AG08396 (cell line): ENCODE measurements at regions not wholly inside any gene's neighbourhood (a gene's known extent, or its start where the extent isn't known, plus 50 kb on each side); places are given as distances from the start of the nearest gene placed in this dataset.
A peak's percentile ranks its signal among the peaks of the same experiment; 100 is the strongest.

Experiments used
- DNase-seq: peaks from one replicate; pipeline ENCODE4 v3.0.0; 2012; ENCODE audit warnings: low spot score, mixed read lengths

DNA sequence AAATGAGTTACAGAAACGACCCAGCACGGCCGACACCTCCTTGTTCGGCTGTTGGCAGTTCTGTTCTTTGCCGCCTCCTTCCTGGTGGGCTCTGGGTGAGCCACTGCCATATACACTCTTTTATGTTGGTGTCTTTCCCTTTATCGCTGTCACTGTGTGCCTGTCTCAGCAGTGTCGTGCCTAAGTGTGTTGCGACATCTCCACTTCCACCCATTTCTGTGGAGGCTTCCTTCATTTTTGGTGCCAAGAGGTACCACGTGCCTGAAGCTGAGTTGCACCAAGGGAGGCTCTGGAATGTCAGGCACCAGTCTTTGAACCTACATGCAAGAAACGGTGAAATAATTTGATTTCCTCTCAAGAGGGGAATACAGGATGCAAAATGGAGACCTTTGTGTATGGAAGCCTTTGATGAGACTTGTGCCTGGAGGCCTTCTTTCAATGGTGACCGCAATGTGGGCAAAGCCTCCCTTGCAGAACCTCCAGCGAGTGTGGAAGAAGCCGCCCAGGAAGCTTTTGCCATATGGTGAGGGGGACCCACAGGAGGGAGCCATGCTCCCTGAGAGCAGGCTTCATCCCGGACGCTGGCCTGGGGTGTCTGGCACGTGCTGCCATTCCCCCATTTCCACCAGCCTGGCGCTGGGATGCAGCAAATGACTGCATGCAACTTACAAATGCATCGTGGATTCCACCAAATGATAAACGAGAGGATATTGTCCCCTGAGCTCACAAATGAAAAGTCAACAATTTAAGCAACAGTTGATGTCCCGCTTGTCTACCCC is 136.2 kb downstream of the TEX29 start:
- no peak for DNase-seq

DNA sequence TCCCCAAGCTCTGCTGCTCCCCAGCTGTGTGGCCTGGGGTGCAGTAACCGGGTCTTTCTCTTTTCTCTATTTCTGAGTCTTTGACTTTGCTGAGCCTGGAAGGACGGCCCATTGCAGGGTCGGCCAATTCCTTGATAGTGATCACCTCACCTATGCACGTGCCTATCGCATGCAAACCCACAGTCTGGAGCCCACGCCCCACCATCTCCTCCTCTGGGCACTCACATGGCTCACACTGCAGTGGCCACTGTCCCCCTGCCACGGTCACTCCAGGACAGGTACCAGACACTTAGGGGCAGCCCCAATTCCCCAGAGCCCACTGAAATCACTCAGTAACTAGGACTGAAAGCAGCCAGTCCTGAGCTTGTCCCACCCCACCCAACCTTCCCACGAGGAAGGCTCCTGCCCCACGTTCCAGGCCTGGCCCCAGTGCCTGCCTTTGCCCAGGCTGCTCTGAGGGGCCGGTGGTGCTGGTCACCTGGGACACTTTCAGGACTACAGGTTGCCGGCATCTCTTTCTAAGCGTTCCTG is 137.6 kb downstream of the TEX29 start:
- no peak for DNase-seq

DNA sequence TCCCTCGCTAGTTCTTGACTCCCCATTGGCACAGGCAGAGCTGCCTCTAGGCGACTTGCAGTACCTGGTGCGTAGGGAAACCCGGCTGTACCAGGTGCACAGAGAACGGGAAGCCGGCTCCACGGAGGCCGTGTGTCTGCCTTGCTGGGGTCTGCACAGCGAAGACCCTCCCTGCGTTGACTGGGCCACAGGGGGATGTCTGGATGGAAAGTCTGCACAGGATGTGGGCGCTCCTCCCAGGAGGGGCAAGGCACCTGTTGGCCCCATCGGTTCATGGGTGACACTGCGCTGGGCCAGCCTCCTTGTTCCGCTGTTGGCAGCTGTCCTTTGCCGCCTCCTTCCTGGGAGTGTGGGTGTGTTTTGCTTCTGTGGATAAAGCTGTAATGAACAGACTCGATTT is 138.3 kb downstream of the TEX29 start:
- no peak for DNase-seq

DNA sequence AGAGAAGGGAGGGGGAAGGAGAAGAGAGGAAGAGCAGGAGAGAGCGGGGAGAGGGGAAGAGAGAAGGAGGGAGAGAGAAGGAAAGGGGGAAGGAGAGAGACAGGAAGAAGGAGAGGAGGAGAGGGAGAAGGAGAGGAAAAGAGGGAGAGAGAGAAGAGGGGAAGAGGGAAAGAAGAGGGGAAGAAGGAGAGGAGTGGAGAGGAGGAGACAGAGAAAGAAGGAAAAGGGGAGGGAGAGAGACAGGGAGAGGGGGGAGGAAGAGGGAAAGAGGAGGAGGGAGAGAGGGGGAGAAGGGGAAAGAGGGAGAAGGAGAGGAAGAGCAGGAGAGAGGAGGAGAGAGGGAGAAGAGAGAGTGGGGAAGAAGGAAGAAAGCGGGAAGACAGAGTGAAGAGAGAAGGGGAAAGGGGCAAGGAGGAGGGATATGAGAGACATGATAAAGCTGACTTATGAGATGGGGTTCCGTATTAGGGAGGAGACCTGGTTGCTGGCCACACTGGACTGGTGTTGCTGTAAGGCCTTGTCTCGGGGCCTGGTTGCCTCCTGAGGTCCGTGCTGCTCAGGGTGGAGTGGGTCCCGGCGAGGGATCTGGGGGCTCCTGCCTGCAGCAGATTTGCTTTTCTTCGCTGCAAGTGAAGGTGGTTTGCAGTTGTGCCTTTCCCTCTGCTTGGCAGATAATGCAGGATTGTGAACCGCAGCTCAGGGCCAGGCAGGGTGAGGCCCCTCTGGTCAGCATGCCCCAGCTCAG is 139.5 kb downstream of the TEX29 start:
- DNase-seq = no peak

DNA sequence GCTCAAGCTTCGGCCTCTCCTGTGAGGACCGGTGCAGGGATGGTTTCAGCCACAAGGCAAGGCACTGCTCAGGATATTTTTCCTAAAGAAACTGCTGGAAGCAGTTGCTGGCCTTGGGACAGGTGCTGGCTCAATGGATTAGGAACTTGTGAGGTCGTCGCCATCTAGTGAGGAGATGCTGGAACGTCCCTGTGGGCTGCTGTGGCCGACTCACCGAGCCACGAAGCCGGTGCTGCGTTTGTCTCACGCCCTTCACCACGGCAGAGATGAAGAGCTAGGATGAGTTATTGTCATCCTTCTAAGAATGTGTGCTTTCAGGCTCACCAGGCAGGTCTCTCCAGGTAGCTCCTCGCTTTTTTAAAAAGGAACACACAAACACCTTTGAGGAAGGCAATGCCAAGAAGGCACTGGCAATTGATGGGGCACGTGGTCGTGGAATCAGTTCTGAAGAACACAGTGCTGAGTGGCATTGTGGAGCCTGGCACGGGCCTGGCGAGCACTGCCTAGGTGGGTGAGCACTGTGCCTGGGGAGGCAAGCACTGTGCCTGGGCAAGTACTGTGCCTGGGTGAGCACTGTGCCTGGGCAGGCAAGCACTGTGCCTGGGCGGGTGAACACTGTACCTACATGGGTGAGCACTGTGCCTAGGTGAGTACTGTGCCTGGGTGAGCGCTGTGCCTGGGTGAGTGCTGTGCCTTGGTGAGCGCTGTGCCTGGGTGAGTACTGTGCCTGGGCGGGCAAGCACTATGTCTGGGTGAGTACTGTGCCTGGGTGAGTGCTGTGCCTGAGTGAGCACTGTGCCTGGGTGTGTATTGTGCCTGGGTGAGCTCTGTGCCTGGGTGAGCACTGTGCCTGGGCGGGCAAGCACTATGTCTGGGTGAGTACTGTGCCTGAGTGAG is 140.4 kb downstream of the TEX29 start:
- DNase-seq = peak; percentile 69

DNA sequence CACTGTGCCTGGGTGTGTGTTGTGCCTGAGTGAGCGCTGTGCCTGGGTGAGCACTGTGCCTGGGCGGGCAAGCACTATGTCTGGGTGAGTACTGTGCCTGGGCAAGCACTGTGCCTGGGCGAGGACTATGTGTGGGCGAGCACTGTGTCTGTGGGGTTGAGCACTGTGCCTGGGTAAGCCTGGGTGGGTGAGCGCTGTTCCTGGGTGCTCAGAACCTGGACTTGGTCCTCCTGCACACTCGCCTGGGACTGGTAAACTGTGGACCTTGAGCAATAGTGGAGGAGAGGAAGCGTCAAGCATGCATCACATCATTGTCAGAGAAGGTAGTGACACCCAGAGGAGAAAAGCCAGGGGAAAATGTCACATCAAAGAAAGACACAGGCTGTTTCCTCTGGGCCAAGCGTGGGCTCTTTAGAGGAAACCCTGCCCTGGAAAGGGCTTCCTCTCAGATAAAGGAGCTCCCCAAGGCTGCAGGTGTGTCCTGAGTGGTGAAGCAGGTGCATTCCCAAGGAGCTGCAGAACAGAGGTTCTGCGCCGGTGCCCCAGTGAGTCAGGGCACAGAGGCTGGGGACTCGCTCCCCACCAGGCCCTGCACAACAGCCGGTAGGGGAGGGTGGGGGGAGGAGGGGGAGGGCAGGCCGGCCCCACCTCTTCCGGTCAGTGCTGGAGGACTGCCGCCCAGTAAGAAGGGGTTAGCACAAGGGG is 141.2 kb downstream of the TEX29 start:
- no peak for DNase-seq

DNA sequence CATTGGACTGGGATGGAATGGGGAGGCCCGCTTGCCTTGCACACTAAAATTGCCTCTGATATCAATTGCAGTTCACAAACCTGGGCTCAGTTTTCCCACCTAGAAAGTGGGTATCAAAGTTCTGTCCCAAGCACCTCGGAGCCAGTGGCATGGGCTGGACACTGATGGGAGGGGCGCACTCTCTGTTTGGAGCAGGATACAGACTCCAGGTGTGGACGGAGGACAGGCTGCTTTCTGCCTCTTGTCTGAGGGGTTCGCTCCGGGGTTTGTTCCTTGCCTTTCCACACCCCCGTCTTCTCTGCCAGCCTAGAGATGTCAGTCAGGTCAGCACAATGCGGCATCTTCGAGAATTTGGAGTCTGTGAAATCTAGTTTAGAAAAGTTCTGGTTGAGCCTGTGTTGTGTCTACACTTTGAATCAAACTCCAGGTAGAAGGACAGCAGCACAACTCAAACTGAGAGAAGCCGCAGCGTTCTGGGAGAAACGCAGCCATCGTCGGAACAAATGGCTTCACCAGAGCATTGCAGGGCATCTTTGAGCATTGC is 141.9 kb downstream of the TEX29 start:
- no peak for DNase-seq

DNA sequence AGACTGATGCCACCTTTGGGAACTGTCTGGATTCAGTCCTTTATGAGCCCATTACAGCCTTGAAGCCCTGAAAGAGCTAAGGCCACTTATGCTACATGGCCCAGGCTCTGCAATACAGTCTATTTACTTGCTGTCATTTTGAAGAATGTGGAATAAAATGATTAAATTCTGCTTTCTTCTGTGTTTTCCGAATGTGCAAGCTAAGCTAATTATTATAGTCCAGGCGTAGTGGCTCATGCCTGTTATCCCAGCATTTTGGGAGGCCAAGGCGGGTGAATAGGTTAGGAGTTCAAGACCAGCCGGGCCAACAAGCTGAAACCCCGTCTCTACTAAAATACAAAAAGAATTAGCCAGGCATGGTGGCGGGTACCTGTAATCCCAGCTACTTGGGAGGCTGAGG is 142.5 kb downstream of the TEX29 start:
- DNase-seq = no peak

DNA sequence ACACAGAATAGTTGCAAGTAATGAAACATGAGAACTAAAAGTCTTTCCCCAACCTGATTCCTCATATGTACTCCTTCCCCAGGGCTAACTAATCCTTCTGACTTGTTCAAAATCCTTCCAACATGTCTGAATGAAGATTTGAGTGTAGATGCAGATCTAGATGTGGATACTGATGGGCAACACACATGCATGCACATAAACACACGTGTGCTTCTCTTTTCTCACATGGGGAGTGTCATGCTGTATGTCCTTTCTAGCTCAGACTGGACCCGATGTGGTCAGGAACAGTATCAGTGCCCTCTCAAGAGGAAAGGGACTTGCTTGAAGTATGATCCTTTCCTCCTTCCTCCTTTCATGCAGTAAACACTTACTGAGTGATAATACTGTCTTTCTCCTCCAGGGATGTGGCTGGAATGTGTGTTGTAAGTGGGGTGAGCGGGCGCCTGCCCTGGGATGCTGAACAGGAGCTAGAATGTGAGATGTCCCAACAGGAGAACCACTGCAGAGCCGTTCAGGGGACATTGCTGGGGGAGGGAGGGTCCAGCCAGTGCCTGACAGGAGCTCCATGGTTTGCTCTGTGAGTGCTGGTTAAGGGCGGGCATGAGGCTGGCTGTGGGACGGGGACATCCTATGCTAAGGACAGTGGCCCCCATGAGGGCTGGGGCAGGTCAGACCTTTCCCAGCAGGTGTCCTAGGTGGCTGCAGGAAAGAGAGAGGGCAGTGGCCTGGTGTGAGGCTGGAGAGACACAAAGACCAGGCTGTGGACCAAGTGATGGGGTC is 146.9 kb downstream of the TEX29 start:
- DNase-seq = no peak

DNA sequence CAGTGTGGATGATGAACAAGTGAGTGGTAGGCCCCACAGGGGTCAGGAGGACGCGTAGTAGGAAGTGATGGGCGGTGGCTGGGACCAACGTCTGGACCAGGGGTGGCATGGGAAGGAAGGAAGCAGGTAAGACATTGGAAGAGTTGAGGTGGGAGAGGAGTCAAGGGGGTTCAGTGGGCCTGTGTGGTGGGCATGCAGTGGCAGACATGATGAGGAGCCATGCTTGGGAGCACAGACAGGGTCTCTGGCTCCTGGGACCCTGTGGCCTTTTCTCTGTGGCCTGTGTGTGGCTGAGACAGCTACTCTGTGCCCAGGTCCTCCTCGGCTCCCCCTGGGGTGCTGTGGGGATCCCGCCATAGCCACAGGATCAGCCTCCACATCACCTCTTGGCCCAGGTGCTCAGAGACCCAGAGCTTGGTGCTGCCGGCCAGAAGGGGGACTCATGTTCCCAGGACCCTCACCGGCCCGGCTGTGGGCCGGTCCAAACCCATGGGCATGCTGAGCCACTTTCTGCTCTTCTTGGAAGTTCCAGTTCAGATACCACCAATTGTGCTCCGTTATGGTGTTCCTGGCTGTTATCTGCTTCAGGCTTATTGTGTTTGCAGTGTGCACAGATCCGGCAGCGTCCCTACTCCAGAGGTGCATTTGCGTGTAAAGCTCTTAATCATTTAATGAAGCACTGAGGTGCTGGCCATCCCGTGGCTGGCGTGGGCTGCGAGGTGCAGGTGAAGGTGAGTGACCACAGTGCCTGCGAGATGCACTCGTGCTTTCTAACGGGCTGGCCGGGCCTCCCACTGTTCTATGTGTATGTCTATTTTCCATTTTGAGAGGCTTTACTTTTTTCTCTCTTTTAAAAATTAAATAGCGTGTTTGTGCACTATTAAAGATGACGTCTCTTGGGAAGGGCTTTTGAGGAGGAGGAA is 147.9 kb downstream of the TEX29 start:
- DNase-seq = no peak

DNA sequence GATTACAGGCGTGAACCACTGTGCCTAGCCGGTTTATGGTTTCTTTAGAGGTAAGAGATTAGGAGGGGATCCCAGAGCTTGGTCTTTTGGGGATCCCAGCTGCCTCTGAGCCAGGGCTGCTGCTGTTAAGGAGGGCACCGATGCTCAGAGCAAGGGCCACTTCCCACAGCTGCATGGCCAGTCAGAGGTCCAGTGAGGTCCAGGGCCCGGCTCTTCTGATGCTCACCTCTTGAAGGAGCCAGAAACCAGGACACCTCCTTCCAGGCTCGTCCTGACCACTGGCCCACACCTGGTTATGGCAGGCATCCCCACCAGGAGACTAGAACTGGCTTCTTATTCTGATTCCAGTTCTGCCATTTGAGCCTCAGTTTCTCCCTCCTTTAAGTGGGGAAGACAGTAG is 149.0 kb downstream of the TEX29 start:
- no peak for DNase-seq

DNA sequence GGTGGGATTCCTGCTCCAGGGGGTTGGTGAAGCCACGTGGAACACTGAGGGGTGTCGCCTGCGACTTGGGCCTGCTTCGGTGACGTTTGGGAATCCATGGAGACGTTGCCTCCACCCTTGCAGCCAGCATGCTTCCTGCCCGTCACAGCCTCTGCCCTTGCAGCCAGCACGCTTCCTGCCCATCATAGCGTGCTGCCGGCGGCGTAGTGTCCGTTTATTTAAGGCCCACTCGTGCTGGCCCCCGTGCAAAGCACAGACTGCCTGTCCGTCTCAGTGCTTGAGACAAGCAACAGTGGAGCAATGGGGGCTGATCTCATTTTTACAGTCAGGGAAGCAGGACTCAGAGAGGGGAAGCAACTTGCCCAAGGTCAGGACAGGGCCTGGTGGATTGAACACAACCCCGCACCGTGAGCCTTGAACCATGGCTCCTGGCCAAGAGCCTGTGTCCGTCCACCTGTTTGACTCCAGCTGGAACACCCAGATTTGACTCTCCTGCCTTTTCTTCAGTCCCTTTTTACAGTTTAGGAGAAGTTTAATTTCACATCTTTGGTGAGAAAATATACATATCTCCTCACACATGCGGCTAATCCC is 149.6 kb downstream of the TEX29 start:
- no peak for DNase-seq

DNA sequence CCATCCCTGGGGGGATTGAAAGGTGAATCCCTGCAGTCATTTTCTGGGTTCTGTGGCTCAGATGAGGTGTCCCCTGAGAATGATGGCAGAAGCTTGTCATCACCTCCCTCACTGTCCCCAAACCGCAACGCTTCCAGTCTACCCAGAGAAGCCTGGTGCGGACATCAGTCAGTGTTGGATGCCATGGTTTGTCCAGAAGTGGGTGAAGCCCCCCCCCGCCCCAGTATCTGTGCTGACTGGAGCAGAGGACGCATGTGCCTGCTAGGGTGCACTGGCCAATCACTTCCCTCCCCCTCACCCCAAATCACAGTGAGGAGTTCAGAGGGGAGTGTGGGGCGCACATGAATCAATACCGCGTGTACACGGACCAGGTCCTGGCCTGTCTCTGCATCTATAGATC is 150.5 kb downstream of the TEX29 start:
- DNase-seq = no peak

DNA sequence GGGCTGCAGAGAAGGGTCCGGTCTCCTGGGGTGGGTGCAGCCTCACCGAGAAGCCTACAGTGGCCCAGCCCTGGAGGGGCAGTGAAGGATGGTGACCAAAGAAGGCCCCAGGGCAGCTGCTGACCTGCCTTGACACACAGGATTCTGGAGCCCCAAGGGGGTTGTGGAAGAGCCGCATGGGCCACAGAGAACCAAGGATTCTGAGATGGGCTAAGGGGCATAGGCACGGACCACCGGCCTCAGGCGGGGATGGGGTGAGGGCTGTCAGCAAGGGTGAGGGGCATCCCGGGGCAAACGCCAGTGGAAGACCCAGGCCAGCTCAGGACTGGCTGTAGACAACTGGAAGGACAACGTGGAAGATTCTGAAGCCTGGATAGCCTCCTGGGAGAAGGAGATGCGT is 151.6 kb downstream of the TEX29 start:
- DNase-seq = no peak

DNA sequence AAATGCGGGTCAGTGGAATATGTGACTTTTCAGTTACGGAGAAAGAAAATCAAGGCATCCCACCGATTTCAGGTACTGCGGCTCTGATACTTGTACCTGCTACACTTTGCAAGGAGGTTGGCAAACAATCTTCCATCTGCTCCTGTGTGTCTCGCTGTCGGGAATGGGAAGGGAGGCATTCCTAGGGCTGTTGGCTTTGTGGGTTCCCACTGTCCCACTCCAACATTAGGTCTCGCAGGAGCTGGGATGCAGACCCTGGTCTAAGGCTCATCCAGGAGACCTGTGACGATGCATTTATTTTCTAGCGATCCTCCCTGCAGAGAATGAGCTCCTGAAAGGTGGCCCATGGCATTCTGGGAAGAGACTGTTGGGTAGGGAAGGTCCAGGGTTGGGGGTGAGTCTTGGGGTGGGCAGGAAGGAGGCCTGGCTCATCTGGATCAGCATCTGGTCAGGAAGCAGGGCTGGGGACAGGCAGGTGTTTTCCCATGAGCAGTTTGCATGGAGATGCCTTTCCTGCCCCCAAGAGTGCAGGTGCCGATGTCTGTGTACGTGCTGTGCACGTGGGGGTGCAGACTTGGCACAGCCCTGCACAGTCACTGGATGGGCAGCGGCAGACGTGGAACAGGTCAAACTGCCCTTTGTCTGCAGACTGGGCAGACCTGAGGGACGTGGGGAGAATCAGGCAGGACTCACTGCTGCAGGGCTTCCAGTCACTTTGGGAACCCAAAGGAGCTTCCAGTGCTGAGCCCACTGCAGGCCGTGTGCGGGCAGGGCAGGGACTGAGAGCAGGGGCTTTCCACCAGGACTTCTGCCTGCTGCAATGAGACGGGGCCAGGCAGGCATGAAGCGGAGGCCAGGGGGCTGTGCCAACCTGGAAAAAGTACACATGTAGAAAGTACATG is 152.4 kb downstream of the TEX29 start:
- DNase-seq = no peak

DNA sequence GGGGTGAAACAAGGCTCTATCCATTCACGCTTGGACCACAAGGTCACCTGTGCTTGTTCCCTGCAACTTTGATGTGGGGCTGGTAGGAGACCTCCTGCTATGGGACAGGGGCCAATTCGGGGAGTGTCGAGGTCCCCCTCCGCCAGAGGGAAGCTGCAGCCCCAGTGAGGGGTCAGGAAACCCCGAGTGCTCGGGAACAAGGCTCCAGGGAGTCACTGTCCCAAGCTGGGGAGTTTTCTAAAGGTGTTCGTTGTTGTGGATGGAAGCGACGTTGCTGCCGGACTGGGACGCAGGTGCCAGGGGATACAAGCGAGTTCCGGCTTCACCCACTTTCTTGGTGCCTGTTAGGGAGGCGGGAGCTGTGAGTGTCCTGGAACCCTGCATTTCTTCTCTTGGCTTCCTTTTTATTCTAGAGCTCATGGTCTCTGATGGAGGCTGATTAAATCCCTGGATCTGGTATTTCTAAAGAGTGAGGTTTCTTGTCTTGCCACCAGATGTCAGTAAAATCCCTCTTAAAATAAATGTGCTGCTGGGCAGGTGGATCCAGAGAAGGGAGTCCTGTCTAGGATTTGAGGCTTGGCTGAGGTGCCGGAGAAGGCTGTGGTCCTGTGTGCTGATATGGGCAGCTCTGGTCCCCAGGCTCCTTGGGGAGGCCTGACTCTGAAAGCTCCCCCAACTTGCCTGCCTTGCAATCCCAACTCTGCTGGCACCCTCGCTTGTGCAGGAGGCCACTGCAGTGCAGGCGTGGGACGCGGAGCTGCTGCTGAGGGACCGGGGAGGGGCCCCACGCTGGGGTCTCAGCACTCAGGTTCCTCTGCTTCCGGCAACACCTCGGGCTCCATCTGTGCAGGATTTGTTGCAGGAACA is 153.9 kb downstream of the TEX29 start:
- peak; percentile 67 for DNase-seq

DNA sequence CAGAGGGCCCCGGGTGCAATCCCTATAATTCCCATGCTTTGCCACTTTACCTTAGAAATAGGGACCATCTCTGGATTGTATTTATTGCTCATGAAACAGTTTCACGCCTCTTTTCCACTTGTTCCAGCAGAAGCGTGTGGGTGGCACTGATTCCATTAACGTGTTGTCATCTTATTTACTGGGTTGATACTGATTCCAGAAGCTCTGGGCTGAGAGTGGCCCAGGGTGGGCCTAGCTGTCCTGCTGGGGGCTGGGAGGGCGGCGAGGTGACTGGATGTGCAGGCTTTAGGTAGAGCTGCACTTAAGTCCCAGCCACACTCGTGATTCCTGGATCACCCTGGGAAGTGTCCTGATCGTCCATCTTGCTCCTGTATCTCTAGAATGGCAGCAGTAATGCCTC is 155.0 kb downstream of the TEX29 start:
- no peak for DNase-seq
